ENCODE measurements at regions not wholly inside any gene's neighbourhood (a gene's known extent, or its start where the extent isn't known, plus 50 kb on each side); places are given as distances from the start of the nearest gene placed in this dataset.
"Not testable (repeated sequence)": the region's sequence is repeated elsewhere in the genome, so short reads cannot be mapped to it uniquely, and the experiment has no call there.

- CTCF ChIA-PET, result no interaction called here
- no peaks in the 10 kb centered on the region for H3K36me3 Mint-ChIP-seq (ENCODE audit: low read depth)
- no peak overlapping the region for H3K4me3 Mint-ChIP-seq
- intact Hi-C loops (cut with micrococcal nuclease), result no loop called here
- no peaks in the 10 kb centered on the region for H3K27me3 Mint-ChIP-seq (ENCODE audit: low read depth)
- DNase-seq, result no peak
- H3K27ac Mint-ChIP-seq, result no peak overlapping the region
- peaks cover 9% of the 10 kb centered on the region for H3K9me3 Mint-ChIP-seq
- H3K4me1 Mint-ChIP-seq (ENCODE audit: low read depth), result no peaks in the 10 kb centered on the region
Observed at GRCh38 chr7:68770649-68771048, 827.6 kb upstream of the AUTS2 start.

- H3K27me3 Mint-ChIP-seq (ENCODE audit: low read depth), result no peaks in the 10 kb centered on the region
- peaks cover 16% of the 10 kb centered on the region for H3K9me3 Mint-ChIP-seq
- H3K36me3 Mint-ChIP-seq (ENCODE audit: low read depth), result no peaks in the 10 kb centered on the region
- intact Hi-C loops (cut with micrococcal nuclease), result no loop called here
- no peak overlapping the region for H3K4me3 Mint-ChIP-seq
- CTCF ChIA-PET, result no interaction called here
- no peaks in the 10 kb centered on the region for H3K4me1 Mint-ChIP-seq (ENCODE audit: low read depth)
- no peak overlapping the region for H3K27ac Mint-ChIP-seq
- no peak for DNase-seq
Observed at GRCh38 chr7:68776326-68776725, 821.9 kb upstream of the AUTS2 start.

- intact Hi-C loops (cut with micrococcal nuclease), result no loop called here
- no peaks in the 10 kb centered on the region for H3K36me3 Mint-ChIP-seq (ENCODE audit: low read depth)
- no peaks in the 10 kb centered on the region for H3K27me3 Mint-ChIP-seq (ENCODE audit: low read depth)
- no peak for DNase-seq
- H3K4me3 Mint-ChIP-seq, result no peak overlapping the region
- H3K9me3 Mint-ChIP-seq, result peaks cover 10% of the 10 kb centered on the region
- CTCF ChIA-PET, result interaction anchor here (0.6 kb wide), 1 partner anchor 372 kb away, joined by 3 read pairs; no protein-coding TSS in a partner anchor
- H3K4me1 Mint-ChIP-seq (ENCODE audit: low read depth), result no peaks in the 10 kb centered on the region
- H3K27ac Mint-ChIP-seq, result no peak overlapping the region
Observed at GRCh38 chr7:68783684-68784083, 814.6 kb upstream of the AUTS2 start.

- Mint-ChIP-seq H3K4me3 (no peak overlapping the region), H3K4me1 (ENCODE audit: low read depth) (no peaks in the 10 kb centered on the region), H3K27ac (no peak overlapping the region), H3K27me3 (ENCODE audit: low read depth) (no peaks in the 10 kb centered on the region), H3K36me3 (ENCODE audit: low read depth) (no peaks in the 10 kb centered on the region), H3K9me3 (peaks cover 5% of the 10 kb centered on the region)
- intact Hi-C loops (cut with micrococcal nuclease), result no loop called here
- CTCF ChIA-PET, result no interaction called here
- DNase-seq, result no peak
Observed at GRCh38 chr7:68785036-68785435, 813.2 kb upstream of the AUTS2 start.

- CTCF ChIA-PET, result no interaction called here
Observed at GRCh38 chr7:68787566-68787965, 810.7 kb upstream of the AUTS2 start.

GRCh38 chr7:68788529-68788928 lies 809.7 kb upstream of the AUTS2 start:
- CTCF ChIA-PET; H3K4me3 Mint-ChIP-seq; H3K9me3 Mint-ChIP-seq; H3K27ac Mint-ChIP-seq; H3K36me3 Mint-ChIP-seq (ENCODE audit: low read depth); H3K27me3 Mint-ChIP-seq (ENCODE audit: low read depth); intact Hi-C loops (cut with micrococcal nuclease); H3K4me1 Mint-ChIP-seq (ENCODE audit: low read depth); DNase-seq: not testable (repeated sequence)

More at GRCh38 chr7:68787566-68787965, 810.7 kb upstream of the AUTS2 start:
- Mint-ChIP-seq H3K27me3 (ENCODE audit: low read depth) (no peaks in the 10 kb centered on the region), H3K4me1 (ENCODE audit: low read depth) (no peaks in the 10 kb centered on the region), H3K4me3 (no peak overlapping the region), H3K36me3 (ENCODE audit: low read depth) (no peaks in the 10 kb centered on the region), H3K27ac (no peak overlapping the region), H3K9me3 (peaks cover 11% of the 10 kb centered on the region)
- intact Hi-C loops (cut with micrococcal nuclease), result no loop called here
- no peak for DNase-seq

GRCh38 chr7:68789597-68789996 lies 808.7 kb upstream of the AUTS2 start:
- no peaks in the 10 kb centered on the region for H3K4me1 Mint-ChIP-seq (ENCODE audit: low read depth)
- H3K4me3 Mint-ChIP-seq, result no peak overlapping the region
- CTCF ChIA-PET, result interaction anchor here (0.6 to 0.7 kb wide), 2 partner anchors 260 to 1777 kb away, joined by 3 read pairs; no protein-coding TSS in a partner anchor
- H3K9me3 Mint-ChIP-seq, result peaks cover 6% of the 10 kb centered on the region
- H3K27ac Mint-ChIP-seq, result no peak overlapping the region
- intact Hi-C loops (cut with micrococcal nuclease), result no loop called here
- H3K36me3 Mint-ChIP-seq (ENCODE audit: low read depth), result no peaks in the 10 kb centered on the region
- H3K27me3 Mint-ChIP-seq (ENCODE audit: low read depth), result no peaks in the 10 kb centered on the region
- DNase-seq, result no peak

GRCh38 chr7:68792351-68792750 lies 805.9 kb upstream of the AUTS2 start:
- no peaks in the 10 kb centered on the region for H3K36me3 Mint-ChIP-seq (ENCODE audit: low read depth)
- intact Hi-C loops (cut with micrococcal nuclease), result no loop called here
- no peaks in the 10 kb centered on the region for H3K4me1 Mint-ChIP-seq (ENCODE audit: low read depth)
- CTCF ChIA-PET, result no interaction called here
- DNase-seq, result no peak
- no peak overlapping the region for H3K4me3 Mint-ChIP-seq
- H3K27me3 Mint-ChIP-seq (ENCODE audit: low read depth), result no peaks in the 10 kb centered on the region
- no peak overlapping the region for H3K27ac Mint-ChIP-seq
- peaks cover 6% of the 10 kb centered on the region for H3K9me3 Mint-ChIP-seq

- Mint-ChIP-seq H3K36me3 (ENCODE audit: low read depth) (no peaks in the 10 kb centered on the region), H3K4me3 (no peak overlapping the region), H3K27me3 (ENCODE audit: low read depth) (no peaks in the 10 kb centered on the region), H3K4me1 (ENCODE audit: low read depth) (no peaks in the 10 kb centered on the region), H3K9me3 (peaks cover 6% of the 10 kb centered on the region), H3K27ac (no peak overlapping the region)
- no peak for DNase-seq
- CTCF ChIA-PET, result no interaction called here
- intact Hi-C loops (cut with micrococcal nuclease), result no loop called here
Observed at GRCh38 chr7:68793513-68793912, 804.8 kb upstream of the AUTS2 start.

GRCh38 chr7:68800316-68800715 lies 798.0 kb upstream of the AUTS2 start:
- no peaks in the 10 kb centered on the region for H3K36me3 Mint-ChIP-seq (ENCODE audit: low read depth)
- no peak overlapping the region for H3K4me3 Mint-ChIP-seq
- H3K4me1 Mint-ChIP-seq (ENCODE audit: low read depth), result no peaks in the 10 kb centered on the region
- DNase-seq, result no peak
- intact Hi-C loops (cut with micrococcal nuclease), result no loop called here
- peaks cover 3% of the 10 kb centered on the region for H3K9me3 Mint-ChIP-seq
- H3K27me3 Mint-ChIP-seq (ENCODE audit: low read depth), result no peaks in the 10 kb centered on the region
- CTCF ChIA-PET, result no interaction called here
- no peak overlapping the region for H3K27ac Mint-ChIP-seq

GRCh38 chr7:68805159-68805558 lies 793.1 kb upstream of the AUTS2 start:
- Mint-ChIP-seq H3K9me3 (peaks cover 8% of the 10 kb centered on the region), H3K4me3 (no peak overlapping the region), H3K27ac (no peak overlapping the region), H3K4me1 (ENCODE audit: low read depth) (no peaks in the 10 kb centered on the region), H3K36me3 (ENCODE audit: low read depth) (no peaks in the 10 kb centered on the region), H3K27me3 (ENCODE audit: low read depth) (no peaks in the 10 kb centered on the region)
- intact Hi-C loops (cut with micrococcal nuclease), result no loop called here
- no peak for DNase-seq
- CTCF ChIA-PET, result no interaction called here

- Mint-ChIP-seq H3K9me3 (peaks cover 6% of the 10 kb centered on the region), H3K4me3 (no peak overlapping the region), H3K4me1 (ENCODE audit: low read depth) (no peaks in the 10 kb centered on the region), H3K27ac (no peak overlapping the region), H3K36me3 (ENCODE audit: low read depth) (no peaks in the 10 kb centered on the region), H3K27me3 (ENCODE audit: low read depth) (no peaks in the 10 kb centered on the region)
- CTCF ChIA-PET, result no interaction called here
- intact Hi-C loops (cut with micrococcal nuclease), result no loop called here
- no peak for DNase-seq
Observed at GRCh38 chr7:68807666-68808065, 790.6 kb upstream of the AUTS2 start.

- Mint-ChIP-seq H3K36me3 (ENCODE audit: low read depth) (no peaks in the 10 kb centered on the region), H3K9me3 (peaks cover 16% of the 10 kb centered on the region), H3K4me1 (ENCODE audit: low read depth) (no peaks in the 10 kb centered on the region), H3K27me3 (ENCODE audit: low read depth) (no peaks in the 10 kb centered on the region), H3K4me3 (no peak overlapping the region), H3K27ac (no peak overlapping the region)
- CTCF ChIA-PET, result no interaction called here
- intact Hi-C loops (cut with micrococcal nuclease), result no loop called here
- no peak for DNase-seq
Observed at GRCh38 chr7:68813551-68814080, 784.7 kb upstream of the AUTS2 start.

GRCh38 chr7:68816491-68816890 lies 781.8 kb upstream of the AUTS2 start:
- intact Hi-C loops (cut with micrococcal nuclease), result no loop called here
- Mint-ChIP-seq H3K9me3 (peaks cover 19% of the 10 kb centered on the region), H3K4me1 (ENCODE audit: low read depth) (no peaks in the 10 kb centered on the region), H3K36me3 (ENCODE audit: low read depth) (no peaks in the 10 kb centered on the region), H3K27me3 (ENCODE audit: low read depth) (no peaks in the 10 kb centered on the region), H3K4me3 (no peak overlapping the region), H3K27ac (no peak overlapping the region)
- no peak for DNase-seq
- CTCF ChIA-PET, result no interaction called here

All from activated naive CD4-positive, alpha-beta T cell treated with anti-CD3 and anti-CD28 coated beads for 36 hours (primary cell).